HG03342 (cell line): ENCODE measurements at regions not wholly inside any gene's neighbourhood (a gene's known extent, or its start where the extent isn't known, plus 50 kb on each side); places are given as distances from the start of the nearest gene placed in this dataset.
"Not testable (repeated sequence)": the region's sequence is repeated elsewhere in the genome, so short reads cannot be mapped to it uniquely, and the experiment has no call there.

Experiments used
- ATAC-seq: cut with Tn5 transposase; IDR thresholded peaks from one replicate; pipeline ENCODE4 v1.9.1; 2021; ENCODE audit warnings: mild to moderate bottlenecking, moderate library complexity; ENCODE audit not compliant: unreplicated experiment

GRCh38 chr5:33059081-33059480, 348.0 kb downstream of the NPR3 start:
- no peak for ATAC-seq

GRCh38 chr5:33065131-33065530, 354.0 kb downstream of the NPR3 start:
- ATAC-seq: no peak

GRCh38 chr5:33067291-33067690, 356.2 kb downstream of the NPR3 start:
- ATAC-seq: no peak

- no peak for ATAC-seq
Measured at GRCh38 chr5:33068786-33069185, 357.7 kb downstream of the NPR3 start.

GRCh38 chr5:33072296-33072695, 361.2 kb downstream of the NPR3 start:
- no peak for ATAC-seq

- no peak for ATAC-seq
Measured at GRCh38 chr5:33072726-33073125, 361.6 kb downstream of the NPR3 start.

GRCh38 chr5:33073881-33074327, 362.8 kb downstream of the NPR3 start:
- no peak for ATAC-seq

- no peak for ATAC-seq
Measured at GRCh38 chr5:33074548-33074947, 363.4 kb downstream of the NPR3 start.

GRCh38 chr5:33075731-33076130, 364.6 kb downstream of the NPR3 start:
- ATAC-seq: no peak

GRCh38 chr5:33079548-33079947, 361.2 kb upstream of the TARS1 start:
- no peak for ATAC-seq

- no peak for ATAC-seq
Measured at GRCh38 chr5:33080287-33080686, 360.5 kb upstream of the TARS1 start.

GRCh38 chr5:33088176-33088575, 352.6 kb upstream of the TARS1 start:
- no peak for ATAC-seq

GRCh38 chr5:33091571-33092363, 349.0 kb upstream of the TARS1 start:
- ATAC-seq: no peak

GRCh38 chr5:33092719-33093118, 348.0 kb upstream of the TARS1 start:
- no peak for ATAC-seq

- ATAC-seq: no peak
Measured at GRCh38 chr5:33102551-33102950, 338.2 kb upstream of the TARS1 start.

- no peak for ATAC-seq
Measured at GRCh38 chr5:33105521-33105941, 335.2 kb upstream of the TARS1 start.

- not testable (repeated sequence) for ATAC-seq
Measured at GRCh38 chr5:33110496-33110895, 330.3 kb upstream of the TARS1 start.

- no peak for ATAC-seq
Measured at GRCh38 chr5:33114361-33114760, 326.4 kb upstream of the TARS1 start.

- ATAC-seq: no peak
Measured at GRCh38 chr5:33115467-33115866, 325.3 kb upstream of the TARS1 start.

GRCh38 chr5:33118761-33119415, 321.9 kb upstream of the TARS1 start:
- no peak for ATAC-seq

- no peak for ATAC-seq
Measured at GRCh38 chr5:33120671-33121070, 320.1 kb upstream of the TARS1 start.

- no peak for ATAC-seq
Measured at GRCh38 chr5:33129309-33129708, 311.5 kb upstream of the TARS1 start.
